BJ (cell line): ENCODE measurements at regions not wholly inside any gene's neighbourhood (a gene's known extent, or its start where the extent isn't known, plus 50 kb on each side); places are given as distances from the start of the nearest gene placed in this dataset.
"Not testable (repeated sequence)": the region's sequence is repeated elsewhere in the genome, so short reads cannot be mapped to it uniquely, and the experiment has no call there.

Source experiments
- CTCF ChIA-PET: fragments of 350-600 bp; formaldehyde crosslinking; extraction: SDS; loops from one replicate; lab custom pipeline; 2021; ENCODE audit warnings: antibody characterized with exemption, inconsistent platforms; lab: Yijun Ruan, JAX
- POLR2A ChIA-PET: fragments of 300-600 bp; sonication (Branson Sonifier 250); formaldehyde crosslinking; extraction: SDS; loops from one replicate; lab custom pipeline; 2021; ENCODE audit warnings: antibody characterized with exemption; lab: Charles Lee
- DNase-seq: peaks from one replicate; pipeline ENCODE4 v3.0.0-alpha.2; 2011; ENCODE audit warnings: low read depth
- H3K27me3 ChIP-seq: 2 replicates; pipeline ENCODE4 v1.6.0; 2011; ENCODE audit warnings: low read length; ENCODE audit not compliant: control insufficient read depth, insufficient read depth
- H3K36me3 ChIP-seq: 2 replicates; pipeline ENCODE4 v1.5.1; 2011; ENCODE audit warnings: low read length; ENCODE audit not compliant: control insufficient read depth, insufficient read depth
- H3K4me3 ChIP-seq: 2 replicates; pipeline ENCODE4 v1.5.1; 2011; ENCODE audit warnings: low read depth, mild to moderate bottlenecking, control low read depth, low read length
- CTCF ChIP-seq: IDR thresholded peaks from 2 replicates; pipeline ENCODE4 v1.5.1; 2011; ENCODE audit warnings: low read depth, mild to moderate bottlenecking, control low read depth, inconsistent platforms, low read length, moderate library complexity; ENCODE audit not compliant: insufficient read depth

- ChIA-PET POLR2A (no interaction called here), CTCF (interaction anchor here (0.6 to 4.0 kb wide), 5 partner anchors 10 to 182 kb away, joined by 3 to 38 read pairs (median 9); no protein-coding TSS in a partner anchor)
- Histone ChIP-seq H3K36me3 (no peaks in the 10 kb centered on the region), H3K4me3 (no peak overlapping the region), H3K27me3 (no peaks in the 10 kb centered on the region)
- no peak for DNase-seq
- no peak for TF ChIP-seq CTCF
These were observed 135.1 kb downstream of the KIF4B start for GRCh38 chr5:155148694-155149093.

- H3K4me3 ChIP-seq = no peak overlapping the region
- no peaks in the 10 kb centered on the region for H3K36me3 ChIP-seq
- no peak for DNase-seq
- ChIA-PET POLR2A (no interaction called here), CTCF (no interaction called here)
- TF ChIP-seq CTCF = no peak
- H3K27me3 ChIP-seq = no peaks in the 10 kb centered on the region
These were observed 136.5 kb downstream of the KIF4B start for GRCh38 chr5:155150012-155150411.

GRCh38 chr5:155154973-155155372 lies 141.4 kb downstream of the KIF4B start:
- CTCF ChIA-PET = interaction anchor here (0.6 to 1.6 kb wide), 2 partner anchors 10 to 15 kb away, joined by 3 read pairs; no protein-coding TSS in a partner anchor
- POLR2A ChIA-PET = no interaction called here
- no peak for DNase-seq
- H3K27me3 ChIP-seq = no peaks in the 10 kb centered on the region
- no peak overlapping the region for H3K4me3 ChIP-seq
- no peak for TF ChIP-seq CTCF
- no peaks in the 10 kb centered on the region for H3K36me3 ChIP-seq

GRCh38 chr5:155163084-155163483 lies 149.5 kb downstream of the KIF4B start:
- CTCF ChIA-PET, H3K36me3 ChIP-seq, POLR2A ChIA-PET, H3K4me3 ChIP-seq, H3K27me3 ChIP-seq, DNase-seq: not testable (repeated sequence)

GRCh38 chr5:155167736-155168135 lies 154.2 kb downstream of the KIF4B start:
- H3K36me3 ChIP-seq = no peaks in the 10 kb centered on the region

More at GRCh38 chr5:155167736-155168135, 154.2 kb downstream of the KIF4B start:
- Histone ChIP-seq H3K4me3 (no peak overlapping the region), H3K27me3 (no peaks in the 10 kb centered on the region)
- ChIA-PET CTCF (no interaction called here), POLR2A (no interaction called here)
- DNase-seq = no peak
- no peak for TF ChIP-seq CTCF
